ENCODE measurements at regions not wholly inside any gene's neighbourhood (a gene's known extent, or its start where the extent isn't known, plus 50 kb on each side); places are given as distances from the start of the nearest gene placed in this dataset.

- dilution Hi-C loops (cut with MboI; ENCODE audit: extremely low pct_ligation_motif_present, low sequenced_read_pairs): no loop called here
- H3K9me3 ChIP-seq (ENCODE audit: control insufficient read depth, low read depth, low read length): no peaks in the 10 kb centered on the region
- H3K4me3 ChIP-seq (ENCODE audit: control insufficient read depth in 2 of 3, extremely low read depth in 1 of 3, insufficient read depth in 2 of 3, low read depth in 1 of 3, low read length in 3 of 3): no peak overlapping the region
- no peak overlapping the region for H3K4me2 ChIP-seq (ENCODE audit: control insufficient read depth, extremely low read depth, insufficient read depth, low read depth, low read length)
- H2AFZ ChIP-seq (ENCODE audit: control insufficient read depth, low read length): no peak overlapping the region
- H3K27me3 ChIP-seq (ENCODE audit: control insufficient read depth, extremely low read depth, insufficient read depth, low read length): peaks cover 32% of the 10 kb centered on the region
- peaks cover 4% of the 10 kb centered on the region for H3K4me1 ChIP-seq (ENCODE audit: control insufficient read depth, extremely low read depth, insufficient read depth, low read length)
- no peaks in the 10 kb centered on the region for H3K79me2 ChIP-seq (ENCODE audit: control insufficient read depth, insufficient read depth, low read length)
- FAIRE-seq (no peak), DNase-seq (ENCODE audit: low read depth, low spot score) (no peak)
- TF ChIP-seq CTCF (optimal IDR thresholded peaks at IDR 0.05 in 1 of 3, IDR thresholded peaks at IDR 0.05 in 1 of 3, conservative IDR thresholded peaks at IDR 0.05 in 1 of 3; ENCODE audit: extremely low read depth in 1 of 3, insufficient read depth in 2 of 3, low read length in 3 of 3): no peak
- TF ChIP-seq EZH2 (IDR thresholded peaks at IDR 0.05; ENCODE audit: low read length): no peak
- H4K20me1 ChIP-seq (ENCODE audit: control insufficient read depth, extremely low read depth, insufficient read depth, low read length): no peaks in the 10 kb centered on the region
- no peak overlapping the region for H3K27ac ChIP-seq (ENCODE audit: control insufficient read depth, insufficient read depth, low read length)
- H3K9me1 ChIP-seq (ENCODE audit: control insufficient read depth, extremely low read depth, insufficient read depth, low read length): no peaks in the 10 kb centered on the region
- no peak overlapping the region for H3K9ac ChIP-seq (ENCODE audit: control insufficient read depth, extremely low read depth, insufficient read depth, low read length)
- H3K36me3 ChIP-seq (ENCODE audit: control insufficient read depth in 2 of 2, extremely low read depth in 1 of 2, insufficient read depth in 2 of 2, low read length in 2 of 2): no peaks in the 10 kb centered on the region
Measured at GRCh38 chr15:69804786-69805185, 292.9 kb downstream of the TLE3 start.

GRCh38 chr15:69805248-69805953 lies 292.3 kb downstream of the TLE3 start:
- DNase-seq (ENCODE audit: low read depth, low spot score) (peak; percentile 13), FAIRE-seq (peak; percentile 57)
- Histone ChIP-seq H3K9me3 (ENCODE audit: control insufficient read depth, low read depth, low read length) (no peaks in the 10 kb centered on the region), H3K4me1 (ENCODE audit: control insufficient read depth, extremely low read depth, insufficient read depth, low read length) (peaks cover 4% of the 10 kb centered on the region), H2AFZ (ENCODE audit: control insufficient read depth, low read length) (no peak overlapping the region), H3K9ac (ENCODE audit: control insufficient read depth, extremely low read depth, insufficient read depth, low read length) (no peak overlapping the region), H3K4me2 (ENCODE audit: control insufficient read depth, extremely low read depth, insufficient read depth, low read depth, low read length) (no peak overlapping the region), H3K4me3 (ENCODE audit: control insufficient read depth in 2 of 3, extremely low read depth in 1 of 3, insufficient read depth in 2 of 3, low read depth in 1 of 3, low read length in 3 of 3) (no peak overlapping the region), H3K9me1 (ENCODE audit: control insufficient read depth, extremely low read depth, insufficient read depth, low read length) (no peaks in the 10 kb centered on the region), H3K79me2 (ENCODE audit: control insufficient read depth, insufficient read depth, low read length) (no peaks in the 10 kb centered on the region), H3K36me3 (ENCODE audit: control insufficient read depth in 2 of 2, extremely low read depth in 1 of 2, insufficient read depth in 2 of 2, low read length in 2 of 2) (no peaks in the 10 kb centered on the region), H3K27ac (ENCODE audit: control insufficient read depth, insufficient read depth, low read length) (no peak overlapping the region), H4K20me1 (ENCODE audit: control insufficient read depth, extremely low read depth, insufficient read depth, low read length) (no peaks in the 10 kb centered on the region), H3K27me3 (ENCODE audit: control insufficient read depth, extremely low read depth, insufficient read depth, low read length) (peaks cover 32% of the 10 kb centered on the region)
- dilution Hi-C loops (cut with MboI; ENCODE audit: extremely low pct_ligation_motif_present, low sequenced_read_pairs): no loop called here
- TF ChIP-seq CTCF (optimal IDR thresholded peaks at IDR 0.05 in 1 of 3, IDR thresholded peaks at IDR 0.05 in 1 of 3, conservative IDR thresholded peaks at IDR 0.05 in 1 of 3; ENCODE audit: extremely low read depth in 1 of 3, insufficient read depth in 2 of 3, low read length in 3 of 3): no peak
- no peak for TF ChIP-seq EZH2 (IDR thresholded peaks at IDR 0.05; ENCODE audit: low read length)

All from keratinocyte (primary cell).